ENCODE measurements at regions not wholly inside any gene's neighbourhood (a gene's known extent, or its start where the extent isn't known, plus 50 kb on each side); places are given as distances from the start of the nearest gene placed in this dataset.
"Not testable (repeated sequence)": the region's sequence is repeated elsewhere in the genome, so short reads cannot be mapped to it uniquely, and the experiment has no call there.

DNA sequence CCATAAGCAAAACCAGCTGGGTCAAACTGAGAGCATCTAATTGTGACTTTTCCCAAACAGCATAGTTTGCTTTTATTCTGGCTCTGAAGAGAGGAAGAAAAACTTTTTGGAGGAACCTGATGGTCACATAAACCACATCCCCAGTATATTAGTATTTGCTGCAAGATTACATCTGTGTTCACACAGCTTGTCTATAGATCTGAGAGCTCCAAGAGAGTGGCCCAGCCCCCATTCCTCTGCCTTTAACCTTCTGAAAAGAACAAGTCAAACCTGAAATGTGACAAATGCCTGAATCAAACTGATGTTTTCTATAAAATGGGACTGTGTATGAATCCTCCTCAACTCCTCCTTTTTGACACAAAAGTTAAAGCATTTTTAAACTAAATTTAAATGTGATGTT, 435.2 kb downstream of the ZNF479 start:
- intact Hi-C loops (cut with micrococcal nuclease), result not testable (repeated sequence)

DNA sequence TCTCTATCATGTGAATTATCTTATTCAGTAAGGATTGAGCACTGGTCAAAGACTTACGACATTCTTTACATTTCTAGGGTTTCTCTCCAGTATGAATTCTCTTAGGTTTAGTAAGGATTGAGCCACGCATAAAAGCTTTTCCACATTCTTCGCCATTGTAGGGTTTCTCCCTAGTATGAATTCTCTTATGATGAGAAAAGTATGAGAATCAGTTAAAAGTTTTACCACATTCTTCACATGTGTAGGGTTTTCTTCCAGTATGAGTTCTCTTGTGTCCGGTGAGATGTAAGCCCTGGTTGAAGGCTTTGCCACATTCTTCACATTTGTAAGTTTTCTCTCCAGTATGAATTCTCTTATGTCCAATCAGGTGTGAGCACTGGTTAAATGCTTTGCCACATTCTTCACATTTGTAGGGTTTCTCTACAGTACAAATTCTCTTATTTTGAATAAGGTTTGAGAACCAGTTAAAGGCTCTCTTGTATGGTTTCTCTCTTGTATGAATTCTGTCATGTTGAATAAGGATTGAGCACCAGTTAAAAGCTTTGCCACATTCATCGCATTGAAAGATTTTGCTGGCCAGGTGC, 445.9 kb downstream of the ZNF479 start:
- intact Hi-C loops (cut with micrococcal nuclease), result no loop called here

DNA sequence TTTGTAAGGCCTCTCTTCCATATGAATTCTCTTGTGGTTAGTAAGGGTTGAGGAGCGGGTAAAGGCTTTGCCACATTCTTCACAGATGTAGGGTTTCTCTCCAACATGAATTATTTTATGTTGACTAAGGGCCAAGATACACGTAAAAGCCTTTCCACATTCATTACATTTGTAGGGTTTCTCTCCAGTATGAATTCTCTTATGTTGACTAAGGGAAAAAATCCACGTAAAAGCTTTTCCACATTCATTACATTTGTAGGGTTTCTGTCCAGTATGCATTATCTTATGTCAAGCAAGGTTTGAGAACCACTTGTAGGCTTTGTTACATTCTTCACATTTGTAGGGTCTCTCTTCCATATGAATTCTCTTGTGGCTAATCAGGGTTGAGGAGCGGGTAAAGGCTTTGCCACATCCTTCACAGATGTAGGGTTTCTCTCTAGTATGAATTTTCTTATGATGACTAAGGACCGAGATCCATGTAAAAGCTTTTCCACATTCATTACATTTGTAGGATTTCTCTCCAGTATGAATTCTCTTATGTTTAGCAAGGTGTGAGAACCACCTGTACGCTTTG, 493.0 kb downstream of the ZNF479 start:
- intact Hi-C loops (cut with micrococcal nuclease), result no loop called here

DNA sequence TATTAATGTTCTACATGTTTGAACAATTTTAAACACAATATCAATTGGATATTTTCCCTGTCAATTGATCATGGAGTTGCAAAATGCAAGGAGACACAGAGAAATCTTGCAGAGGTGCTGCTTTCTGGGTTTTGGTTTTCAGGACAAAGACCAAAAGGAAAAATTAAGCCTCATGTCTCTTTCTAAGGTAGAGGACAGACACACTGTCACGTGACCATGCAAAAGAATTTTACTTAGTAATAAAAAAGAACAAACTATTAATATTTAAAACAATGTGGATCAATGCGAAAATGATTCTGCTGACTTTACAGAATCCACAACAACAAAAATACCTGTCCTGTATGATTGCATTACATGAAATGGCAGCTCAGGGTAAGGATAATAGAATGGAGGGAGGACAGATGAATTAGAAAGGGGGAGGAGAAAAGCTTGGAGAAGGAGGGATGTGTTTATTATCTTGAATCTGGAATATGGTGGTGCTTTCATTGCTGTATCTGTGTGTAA, 493.7 kb upstream of the NUPR2 start:
- intact Hi-C loops (cut with micrococcal nuclease), result no loop called here

DNA sequence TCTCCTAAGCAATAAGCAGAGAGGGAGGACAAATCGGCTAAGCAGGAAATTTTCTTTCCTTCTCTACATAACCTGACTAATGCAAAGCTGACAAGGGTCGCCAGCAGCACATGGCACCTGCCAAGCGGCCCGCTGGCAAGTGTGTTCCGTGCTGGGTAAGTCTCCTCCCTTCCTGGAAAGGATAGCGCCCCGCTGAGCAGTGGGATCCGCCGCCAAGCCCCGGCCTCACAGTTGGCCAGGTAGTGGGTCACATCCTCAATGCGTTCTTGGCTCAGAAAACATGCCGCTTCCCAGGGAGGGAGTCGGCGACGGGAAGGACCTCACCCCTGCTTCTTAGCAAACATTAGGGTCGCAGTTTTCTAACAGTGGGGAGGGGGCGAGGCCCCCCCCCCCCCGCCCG, 488.9 kb upstream of the NUPR2 start:
- intact Hi-C loops (cut with micrococcal nuclease), result no loop called here

DNA sequence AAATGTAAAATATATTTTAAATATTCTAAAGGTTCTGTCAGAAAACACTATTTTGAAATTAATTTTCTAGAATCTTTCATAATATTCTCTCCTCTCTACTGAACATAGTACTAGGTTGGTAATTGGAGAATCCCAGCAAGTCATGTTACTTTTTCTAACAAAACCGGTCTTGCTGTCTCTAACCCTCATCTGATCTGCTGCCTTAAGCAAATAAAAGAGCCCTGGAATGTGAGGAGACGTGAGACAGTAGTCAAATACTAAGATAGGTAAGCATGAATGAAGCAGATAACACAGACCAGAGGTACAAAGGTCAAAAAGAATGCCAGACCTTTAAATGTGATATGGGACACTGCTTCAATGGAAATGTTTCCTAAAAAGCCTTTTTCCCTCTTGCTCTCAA, 462.4 kb upstream of the NUPR2 start:
- intact Hi-C loops (cut with micrococcal nuclease), result no loop called here

DNA sequence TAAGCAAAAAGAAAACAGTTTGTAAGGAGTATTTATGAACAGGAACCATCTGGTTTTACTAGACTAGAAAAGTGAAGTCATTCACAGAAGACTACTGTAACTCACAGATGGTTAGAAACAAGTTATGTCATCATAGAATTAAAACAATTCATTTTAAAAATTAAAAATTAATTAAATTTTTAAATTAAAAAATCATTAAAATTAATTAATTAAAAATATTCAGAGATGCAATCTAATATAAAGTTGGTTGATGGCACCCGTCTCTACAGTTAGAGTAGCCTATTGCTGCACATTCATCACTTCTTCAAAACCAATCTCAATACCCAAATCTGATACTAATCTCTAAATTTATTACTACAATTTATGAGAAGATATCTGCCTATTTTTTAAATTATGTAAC, 454.8 kb upstream of the NUPR2 start:
- intact Hi-C loops (cut with micrococcal nuclease), result no loop called here

DNA sequence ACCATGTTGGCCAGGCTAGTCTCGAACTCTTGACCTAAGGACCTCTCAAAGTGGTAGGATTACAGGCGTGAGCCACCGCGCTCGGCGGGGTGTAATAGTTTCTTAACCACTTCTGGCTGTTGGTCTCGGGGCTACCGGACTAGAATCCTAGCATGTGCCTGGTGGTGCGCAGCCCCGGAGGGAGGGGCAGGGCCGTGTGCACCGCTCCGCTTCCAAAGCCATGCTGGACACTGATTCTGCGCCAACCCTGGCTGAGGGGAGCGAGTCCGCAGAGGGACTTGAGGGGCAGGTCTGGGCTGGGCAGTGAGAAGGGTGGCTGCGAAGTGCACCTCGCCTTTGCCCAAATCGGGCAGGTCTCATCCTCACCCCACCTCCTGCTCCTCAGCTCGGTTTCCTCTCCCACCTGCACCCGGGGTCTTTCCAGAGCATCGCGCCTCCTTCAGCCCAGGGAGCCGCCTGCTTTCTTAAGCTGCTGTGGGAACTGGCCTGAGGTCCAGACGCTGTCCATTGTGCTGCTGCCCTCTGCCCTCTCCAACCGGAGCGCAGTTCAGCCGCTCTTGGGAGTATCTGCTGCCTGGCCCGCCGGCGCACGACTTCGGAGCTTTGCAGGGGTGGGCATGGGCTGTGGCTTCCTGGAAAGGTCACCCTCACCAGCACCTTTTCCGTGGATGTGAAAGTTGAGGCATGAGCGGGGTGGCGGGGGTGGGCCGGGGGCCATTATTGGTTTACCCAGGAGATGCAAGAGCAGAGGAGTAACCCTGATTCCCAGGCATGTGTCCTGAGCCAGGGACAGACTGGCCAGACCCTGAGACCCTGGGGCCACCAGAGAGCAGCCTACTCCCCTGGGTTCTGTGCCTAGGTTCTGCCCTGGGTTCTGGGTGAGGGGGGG, 422.6 kb upstream of the NUPR2 start:
- intact Hi-C loops (cut with micrococcal nuclease), result no loop called here

DNA sequence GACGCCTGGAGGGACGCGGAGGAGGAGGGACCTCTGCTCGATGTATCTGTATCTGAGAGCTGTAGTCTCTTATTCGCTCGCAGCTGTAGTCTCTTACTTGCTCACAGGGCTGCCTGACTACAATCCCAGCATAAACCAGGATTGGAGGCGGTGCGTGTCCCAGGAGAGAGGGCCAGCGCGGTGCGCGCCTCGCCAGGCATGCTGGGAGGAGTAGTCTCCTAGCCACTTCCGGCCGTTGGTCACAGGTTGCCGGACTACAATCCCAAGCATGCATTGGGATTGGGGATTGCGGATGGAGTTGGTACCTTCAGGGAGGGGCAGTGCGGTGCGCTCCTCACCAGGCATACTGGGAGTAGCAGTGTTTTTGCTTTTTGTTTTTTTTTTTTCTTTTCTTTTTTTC, 421.7 kb upstream of the NUPR2 start:
- intact Hi-C loops (cut with micrococcal nuclease), result no loop called here

DNA sequence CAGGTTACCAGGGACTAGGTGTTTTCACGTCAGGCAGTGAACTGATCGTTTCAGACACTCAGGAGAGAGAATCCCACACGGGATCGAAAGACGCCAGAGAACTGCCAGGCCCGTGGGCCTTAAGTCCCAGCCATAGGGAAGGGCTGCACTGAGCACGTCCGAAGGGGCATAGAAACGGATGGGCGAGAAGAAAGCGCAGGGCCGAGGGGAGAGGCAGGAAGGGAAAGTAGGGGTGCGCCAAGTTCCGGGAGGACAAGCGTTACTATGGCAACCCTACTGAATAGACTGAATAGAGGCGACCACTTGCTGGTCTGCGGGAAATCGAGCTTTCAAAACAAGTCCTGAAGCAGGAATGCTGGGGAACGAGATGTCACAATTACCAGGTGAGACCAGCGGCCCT, 421.3 kb upstream of the NUPR2 start:
- intact Hi-C loops (cut with micrococcal nuclease), result no loop called here

DNA sequence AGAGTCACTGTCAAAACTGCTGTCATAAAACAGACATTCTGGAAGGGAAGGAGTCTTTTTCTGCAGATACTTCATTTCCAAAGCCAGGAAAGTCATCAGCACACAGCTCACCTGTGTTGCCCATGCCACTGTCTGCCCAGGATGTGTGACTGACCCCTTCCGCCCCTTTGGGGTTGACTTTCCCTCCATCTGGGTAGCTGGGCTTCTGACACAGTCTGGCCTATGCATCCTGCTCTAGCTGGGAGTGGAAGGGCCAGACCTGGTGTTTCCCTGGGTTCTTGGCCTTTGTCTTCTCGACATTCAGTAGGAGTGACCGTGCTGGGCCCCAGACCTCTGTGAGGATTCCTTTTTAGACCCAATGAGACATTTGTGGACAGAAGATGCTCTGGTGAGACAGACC, 378.9 kb upstream of the NUPR2 start:
- intact Hi-C loops (cut with micrococcal nuclease), result no loop called here

DNA sequence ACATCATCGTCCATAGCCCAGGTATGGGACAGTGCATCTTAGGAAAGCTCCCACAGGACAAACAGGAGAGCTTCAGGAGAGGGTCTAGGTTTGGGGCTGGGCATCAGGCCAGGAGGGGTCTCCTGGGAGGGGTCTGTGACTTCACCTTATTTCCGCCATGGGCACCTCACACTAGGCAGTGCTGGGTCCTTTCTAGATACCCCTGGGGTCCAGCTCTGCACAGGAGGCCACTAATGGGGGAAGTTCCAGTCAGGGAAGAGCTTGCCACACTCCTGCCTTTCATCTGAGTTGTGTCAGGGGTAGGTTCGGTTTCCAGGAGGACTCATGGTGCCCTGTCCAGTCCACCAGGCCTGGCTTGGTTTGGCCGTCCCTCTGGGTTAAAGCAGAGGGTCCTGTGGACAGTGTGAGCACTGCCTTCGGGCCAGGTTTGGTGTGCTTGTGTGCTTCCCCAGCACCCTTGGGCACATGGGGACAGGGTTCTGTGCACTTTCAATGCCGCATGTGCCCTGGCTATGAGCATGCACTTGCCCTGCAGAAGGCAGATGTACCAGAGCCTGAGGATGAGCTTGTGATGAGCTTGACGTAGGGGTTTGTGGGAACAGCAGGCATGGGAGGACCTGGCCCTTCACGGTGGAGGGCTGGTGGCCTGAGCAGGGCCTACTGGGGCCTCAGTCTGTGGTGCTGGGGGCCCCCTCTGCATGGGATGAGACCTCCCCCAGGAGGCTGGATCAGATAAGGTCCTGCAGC, 377.7 kb upstream of the NUPR2 start:
- intact Hi-C loops (cut with micrococcal nuclease), result no loop called here

DNA sequence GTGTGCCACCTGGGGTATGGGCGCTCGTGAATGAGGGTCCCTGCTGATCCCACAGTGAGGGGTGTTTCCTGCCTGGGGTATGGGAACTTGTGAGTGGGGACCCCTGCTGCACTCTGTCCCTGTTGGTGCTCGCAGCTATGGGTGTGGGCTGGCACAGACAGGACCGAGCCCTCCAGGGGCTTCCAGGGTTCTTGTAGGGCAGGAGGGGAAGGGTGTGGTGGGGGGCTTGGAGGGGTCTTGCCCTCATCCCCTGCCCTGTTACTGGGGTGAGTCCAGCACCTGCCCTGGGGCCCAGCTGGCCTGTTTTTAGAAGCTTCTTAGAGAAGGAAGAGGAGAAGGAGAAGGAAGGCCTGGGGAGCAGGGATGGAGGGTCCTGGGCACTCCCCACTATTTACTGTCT, 377.0 kb upstream of the NUPR2 start:
- intact Hi-C loops (cut with micrococcal nuclease), result no loop called here

DNA sequence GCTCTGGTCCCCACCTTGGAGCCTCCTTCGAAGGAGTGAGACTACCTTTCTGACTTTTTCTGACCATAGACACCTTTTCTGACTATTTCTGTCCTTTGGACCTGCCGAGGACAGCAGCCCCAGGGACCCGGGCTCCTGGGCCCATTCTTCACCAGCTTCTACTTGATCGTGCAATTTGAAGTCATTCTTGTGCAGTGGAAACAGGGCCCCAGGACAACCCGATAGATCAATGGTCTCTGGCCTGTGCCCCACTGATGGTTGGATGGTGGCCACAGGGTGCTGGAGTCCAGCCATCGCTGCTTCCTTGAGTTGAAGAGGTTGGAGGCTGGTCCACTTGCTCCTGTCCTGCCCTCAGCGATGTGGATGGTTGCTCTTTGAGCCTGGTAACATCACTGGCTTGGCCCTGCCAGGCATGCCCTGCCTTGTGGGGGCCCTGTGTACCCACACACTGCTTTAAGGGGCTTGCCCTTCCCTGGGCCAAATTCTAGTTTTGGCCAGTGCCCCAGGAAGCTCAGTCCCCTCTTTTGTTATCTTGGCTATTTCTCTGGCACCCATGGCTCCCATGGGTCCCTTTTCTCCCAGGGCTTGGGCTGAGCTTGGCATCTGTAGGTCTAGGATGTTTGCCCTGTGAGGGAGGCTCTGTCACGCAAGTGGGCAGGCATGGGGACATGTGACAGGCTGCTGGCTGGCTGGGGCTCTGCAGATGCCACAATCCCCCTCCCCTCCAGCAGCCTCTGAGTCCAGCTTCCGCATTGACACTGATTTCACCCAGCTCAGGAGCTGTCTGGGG, 375.6 kb upstream of the NUPR2 start:
- intact Hi-C loops (cut with micrococcal nuclease), result no loop called here

DNA sequence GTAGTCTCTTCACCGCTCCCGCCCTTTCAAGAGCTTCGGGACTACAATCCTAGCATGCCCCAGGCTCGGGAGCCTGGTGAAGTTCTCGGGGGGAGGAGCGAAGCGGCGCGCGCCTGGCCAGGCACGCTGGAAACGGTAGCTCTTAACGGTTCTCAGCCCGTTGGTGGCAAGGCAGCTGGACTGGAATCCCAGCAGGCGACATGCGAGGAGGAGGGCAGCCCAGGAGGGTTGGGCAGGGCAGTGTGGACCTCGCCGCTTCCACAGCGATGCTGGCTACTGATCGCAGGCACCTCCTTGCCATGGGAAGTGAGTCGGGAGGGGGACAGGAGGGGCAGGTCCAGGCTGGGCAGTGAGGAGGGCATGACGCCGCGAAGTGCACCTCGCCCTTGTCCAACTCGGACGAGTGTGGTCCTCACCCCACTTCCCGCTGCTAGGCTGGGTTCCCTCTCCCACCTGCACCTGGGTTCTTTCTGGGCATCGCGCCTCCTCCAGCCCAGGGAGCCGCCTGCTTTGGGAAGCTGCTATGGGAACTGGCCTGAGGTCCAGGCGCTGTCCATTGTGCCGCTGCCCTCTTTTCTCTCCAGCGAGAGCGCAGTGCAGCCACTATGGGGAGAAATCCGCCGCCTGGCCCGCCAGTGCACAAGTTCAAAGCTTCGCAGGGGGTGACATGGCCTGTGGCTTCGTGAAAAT, 367.8 kb upstream of the NUPR2 start:
- intact Hi-C loops (cut with micrococcal nuclease), result no loop called here

DNA sequence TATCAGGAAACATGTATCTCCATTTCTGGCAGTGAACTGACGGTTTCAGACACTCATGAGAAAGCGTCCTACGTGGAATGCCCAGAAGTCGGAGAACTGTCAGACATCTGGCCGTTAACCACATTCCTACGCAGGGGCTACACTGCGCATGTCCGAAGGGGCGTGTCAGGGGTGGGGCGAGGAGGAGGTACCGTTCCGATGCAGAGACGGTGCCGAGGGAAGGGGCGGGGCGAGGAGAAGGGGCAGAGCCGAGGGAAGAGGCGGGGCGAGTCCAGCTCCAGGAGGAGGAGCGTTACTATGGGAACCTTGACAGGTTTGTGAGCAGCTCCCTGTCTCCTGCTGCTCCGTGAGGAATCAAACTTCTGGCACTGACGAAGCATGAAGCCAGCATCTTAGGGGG, 366.9 kb upstream of the NUPR2 start:
- intact Hi-C loops (cut with micrococcal nuclease), result no loop called here

DNA sequence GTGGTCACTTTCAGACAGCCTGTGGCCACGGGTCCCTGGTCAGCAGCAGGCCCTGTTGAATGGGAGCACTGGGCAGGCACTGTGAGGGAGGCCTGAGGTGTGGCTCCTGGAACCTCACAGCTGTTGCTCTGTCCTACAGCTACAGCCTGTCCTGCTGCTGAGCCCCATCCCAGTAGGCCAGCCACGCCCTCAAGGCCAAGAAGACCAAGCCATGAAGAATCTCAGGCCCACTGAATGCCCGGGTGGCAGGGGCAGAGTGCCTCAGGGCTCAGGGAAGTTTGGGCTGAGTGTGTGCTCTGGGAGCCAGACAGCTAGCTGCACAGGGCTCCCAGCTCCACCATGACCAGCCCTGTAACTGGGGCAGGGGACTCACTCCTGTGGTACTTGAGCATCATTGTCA, 363.5 kb upstream of the NUPR2 start:
- intact Hi-C loops (cut with micrococcal nuclease), result no loop called here

DNA sequence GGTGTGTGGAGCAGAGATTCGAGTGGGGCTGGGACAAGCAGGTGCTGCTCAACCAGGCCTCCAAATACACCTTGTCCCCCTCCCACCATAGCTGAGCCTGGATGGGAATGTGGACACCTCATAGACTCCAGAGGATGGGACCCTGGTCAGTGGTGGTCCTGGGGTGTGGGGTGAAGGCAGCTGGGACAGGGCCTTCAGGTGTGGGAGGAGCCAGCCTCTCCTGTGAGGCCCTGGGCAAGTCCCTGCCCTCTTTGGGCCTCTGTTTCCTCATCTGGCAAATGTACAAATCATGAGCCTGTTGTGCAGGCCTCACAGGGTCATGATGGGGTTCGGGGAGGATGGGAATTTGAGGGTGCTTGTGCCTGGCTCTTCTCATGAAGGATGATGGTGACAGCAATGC, 362.9 kb upstream of the NUPR2 start:
- intact Hi-C loops (cut with micrococcal nuclease), result no loop called here

DNA sequence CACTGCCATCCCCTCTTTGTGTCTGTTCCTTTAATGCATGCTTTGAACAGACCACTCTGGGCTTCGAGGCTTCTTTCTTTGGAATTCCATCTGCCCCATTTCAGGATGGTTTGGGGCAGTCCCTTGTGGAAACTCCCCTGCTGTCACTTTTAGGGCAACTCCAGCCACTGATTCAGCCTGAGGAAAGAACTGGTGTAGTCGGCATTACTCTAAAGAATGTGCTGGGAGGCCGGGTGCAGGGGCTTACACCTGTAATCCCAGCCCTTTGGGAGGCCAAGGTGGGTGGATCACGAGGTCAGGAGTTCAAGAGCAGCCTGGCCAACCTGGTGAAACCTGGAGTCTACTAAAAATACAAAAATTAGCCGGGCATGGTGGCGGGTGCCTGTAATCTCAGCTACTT, 358.1 kb upstream of the NUPR2 start:
- intact Hi-C loops (cut with micrococcal nuclease), result no loop called here

DNA sequence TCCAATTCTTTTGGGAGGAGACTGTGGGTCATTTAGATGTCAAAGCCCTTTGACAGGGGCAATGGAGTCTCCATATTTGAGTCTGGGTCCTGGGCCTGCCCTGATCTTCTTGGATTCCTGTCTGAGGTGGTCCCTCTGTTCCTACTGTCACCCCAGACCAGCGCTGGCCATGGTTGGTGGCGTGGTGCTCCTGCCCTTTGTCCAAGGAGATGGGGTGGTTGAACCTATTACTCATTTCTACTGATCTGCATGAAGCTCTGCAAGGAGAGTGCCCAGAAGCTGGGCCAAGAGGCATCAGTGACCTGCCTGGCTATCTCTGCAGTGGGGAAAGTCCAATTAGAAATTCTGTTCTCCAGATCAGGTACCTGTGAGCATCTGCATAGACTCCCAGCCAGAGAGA, 355.6 kb upstream of the NUPR2 start:
- intact Hi-C loops (cut with micrococcal nuclease), result no loop called here
